ENCODE measurements at regions not wholly inside any gene's neighbourhood (a gene's known extent, or its start where the extent isn't known, plus 50 kb on each side); places are given as distances from the start of the nearest gene placed in this dataset.

GRCh38 chr11:134762248-134763029 lies 350.4 kb upstream of the B3GAT1 start:
- TF ChIP-seq CTCF (IDR thresholded peaks at IDR 0.05) (no peak), EP300 (IDR thresholded peaks at IDR 0.05) (no peak)
